Activated CD4-positive, CD25-positive, alpha-beta regulatory T cell treated with anti-CD3 and anti-CD28 coated beads, Interleukin-2, amount 50 U/mL, for 24 hours (primary cell): ENCODE measurements at regions not wholly inside any gene's neighbourhood (a gene's known extent, or its start where the extent isn't known, plus 50 kb on each side); places are given as distances from the start of the nearest gene placed in this dataset.

Experiments
- ATAC-seq, 2 donors: fragments of 150-1000 bp; cut with Tn5 transposase; one replicate each; pipeline ENCODE4 v1.10.0; 2021; ENCODE audit warnings: mild to moderate bottlenecking in 1 of 2, moderate library complexity in 1 of 2

DNA sequence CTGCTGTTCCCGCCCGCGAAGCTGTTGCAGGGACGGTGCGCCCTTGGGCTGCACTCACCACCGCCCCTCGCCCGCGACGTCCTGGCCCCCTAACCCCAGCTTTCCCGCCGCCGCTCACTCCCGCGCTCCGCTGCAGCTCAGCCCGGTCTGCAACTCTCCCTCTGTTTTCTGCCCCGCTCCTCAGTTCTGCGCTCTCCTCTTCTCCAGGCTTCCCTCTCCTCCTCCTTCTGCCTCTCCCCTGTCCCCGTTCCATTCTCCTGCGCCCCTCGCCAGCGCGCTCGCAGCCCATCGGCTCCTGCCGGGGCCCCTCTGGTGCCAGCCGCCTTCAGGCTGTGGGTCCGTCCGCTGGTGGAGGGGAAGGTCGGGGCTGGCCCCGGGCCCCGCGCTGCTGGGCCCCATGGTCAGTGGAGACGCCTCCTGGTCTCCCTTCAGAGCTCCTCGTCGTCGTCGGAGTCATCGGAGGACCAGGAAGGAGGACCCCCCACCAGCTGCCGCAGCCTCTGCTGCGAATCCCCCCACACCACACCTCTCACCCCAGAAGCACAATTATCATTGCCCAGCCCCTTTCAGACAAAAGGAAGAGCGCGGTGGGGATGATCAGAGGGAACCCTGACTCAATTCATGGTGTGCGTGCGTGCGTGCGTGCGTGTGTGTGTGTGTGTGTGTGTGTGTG, 223.2 kb upstream of the FOXF1 start:
- ATAC-seq: no peak

DNA sequence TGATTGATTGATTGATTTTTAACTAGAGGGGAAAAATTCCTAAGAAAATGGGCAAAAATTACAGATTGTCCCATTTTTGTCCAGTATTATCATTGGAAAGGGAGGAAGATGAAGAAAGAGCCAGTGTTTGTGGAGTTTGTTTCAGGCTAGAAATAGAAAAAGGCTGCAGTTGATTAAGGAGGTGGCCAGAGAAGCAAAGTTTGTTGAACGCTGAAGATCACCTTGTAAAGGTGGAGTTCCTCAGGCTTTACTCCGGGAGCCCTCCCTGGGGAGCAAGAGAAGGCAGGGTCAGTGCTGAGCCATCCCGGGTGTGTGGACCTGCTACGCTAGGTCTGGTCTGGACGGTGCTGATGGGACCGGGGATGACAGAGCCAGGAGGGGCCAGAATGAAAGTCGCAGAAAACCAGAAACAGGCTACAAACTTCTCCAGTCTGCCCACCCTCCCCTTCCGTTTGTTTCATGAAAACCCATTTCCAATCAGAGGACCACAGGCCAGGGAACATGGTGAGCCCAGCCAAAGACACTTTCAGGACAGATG, 222.6 kb upstream of the FOXF1 start:
- no peak for ATAC-seq

DNA sequence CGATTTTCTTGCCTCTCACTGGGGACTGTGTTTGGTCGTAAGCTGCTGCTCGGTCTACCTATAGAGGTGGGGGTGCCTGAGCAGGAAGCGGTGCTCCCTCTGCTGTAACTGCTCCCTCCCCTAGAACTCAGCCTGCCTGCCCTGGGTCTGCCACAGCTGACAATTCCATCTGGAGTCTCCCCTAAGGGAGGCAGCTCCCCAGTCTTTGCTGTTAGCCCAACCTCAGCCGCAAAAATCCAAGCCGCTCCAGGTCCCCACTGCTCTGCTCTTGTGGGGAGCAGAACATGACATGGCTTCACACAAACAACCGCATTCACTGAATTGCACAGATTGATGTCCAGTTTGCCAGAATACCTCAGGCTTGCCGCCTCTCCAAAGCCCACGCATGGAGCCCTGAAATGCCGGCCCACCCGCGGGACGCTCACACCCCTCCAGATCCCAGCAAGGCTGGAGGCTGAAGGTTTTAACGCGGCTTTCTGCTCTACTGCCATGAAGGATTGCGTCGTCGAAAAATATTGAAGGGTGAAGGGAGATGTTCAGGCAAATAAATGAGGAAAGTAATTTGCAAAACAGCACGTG, 221.5 kb upstream of the FOXF1 start:
- no peak for ATAC-seq

DNA sequence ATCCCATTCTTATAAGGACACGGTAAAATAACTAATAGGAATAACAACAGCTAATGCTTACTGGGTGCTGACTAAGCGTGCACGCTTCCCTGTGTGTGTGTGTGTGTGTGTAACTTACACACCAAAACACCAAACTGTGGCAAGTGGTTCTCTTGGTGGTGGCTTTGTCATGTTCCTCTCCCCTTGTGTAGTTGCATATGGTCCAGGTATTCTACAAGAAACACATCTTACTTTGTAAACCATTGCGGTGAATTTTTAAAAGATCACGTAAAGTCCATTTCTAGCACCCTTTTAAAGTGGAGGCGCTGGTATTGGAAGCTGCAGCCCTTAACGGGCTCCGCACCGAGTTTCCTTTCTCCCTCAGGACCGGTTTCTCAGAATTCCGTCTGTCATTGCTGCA, 221.0 kb upstream of the FOXF1 start:
- ATAC-seq: no peak

DNA sequence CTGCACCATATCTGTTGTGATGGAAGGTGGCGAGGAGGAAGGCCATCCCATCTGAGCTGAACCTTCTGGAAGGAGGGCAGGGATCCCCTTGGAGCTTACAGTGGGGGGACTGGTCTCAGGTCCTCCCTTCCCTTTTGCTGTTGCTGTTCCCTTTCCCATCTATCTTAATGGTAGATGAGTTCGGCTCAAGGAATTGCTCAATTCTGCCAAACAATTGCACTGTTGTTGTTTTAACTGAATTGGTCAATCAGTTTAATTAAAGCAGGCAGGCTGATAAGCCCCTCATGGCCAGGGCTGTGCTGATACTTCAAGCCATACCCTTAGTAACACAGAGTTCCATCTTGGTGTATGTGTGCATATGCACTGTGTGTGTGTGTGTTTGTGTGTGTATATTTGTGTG, 220.4 kb upstream of the FOXF1 start:
- ATAC-seq: no peak

DNA sequence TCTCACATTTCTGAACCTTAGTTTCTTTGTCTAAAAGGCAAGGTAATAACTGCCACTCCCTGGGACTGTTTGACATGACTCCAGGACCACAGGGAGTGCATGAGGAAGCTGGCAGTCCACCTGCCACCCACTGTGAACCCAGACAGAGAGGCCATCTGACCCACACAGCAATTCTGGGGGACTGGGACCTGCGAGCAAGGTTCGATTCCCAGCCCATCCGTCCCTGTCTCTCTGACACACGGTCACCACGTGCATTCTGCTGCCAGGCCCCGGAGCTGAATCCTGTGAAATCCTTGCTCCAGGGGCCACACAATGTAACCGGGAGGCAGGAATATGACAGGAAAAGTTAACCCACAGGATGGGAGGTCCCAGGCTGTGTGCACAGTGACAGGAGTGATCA, 218.8 kb upstream of the FOXF1 start:
- no peak for ATAC-seq

DNA sequence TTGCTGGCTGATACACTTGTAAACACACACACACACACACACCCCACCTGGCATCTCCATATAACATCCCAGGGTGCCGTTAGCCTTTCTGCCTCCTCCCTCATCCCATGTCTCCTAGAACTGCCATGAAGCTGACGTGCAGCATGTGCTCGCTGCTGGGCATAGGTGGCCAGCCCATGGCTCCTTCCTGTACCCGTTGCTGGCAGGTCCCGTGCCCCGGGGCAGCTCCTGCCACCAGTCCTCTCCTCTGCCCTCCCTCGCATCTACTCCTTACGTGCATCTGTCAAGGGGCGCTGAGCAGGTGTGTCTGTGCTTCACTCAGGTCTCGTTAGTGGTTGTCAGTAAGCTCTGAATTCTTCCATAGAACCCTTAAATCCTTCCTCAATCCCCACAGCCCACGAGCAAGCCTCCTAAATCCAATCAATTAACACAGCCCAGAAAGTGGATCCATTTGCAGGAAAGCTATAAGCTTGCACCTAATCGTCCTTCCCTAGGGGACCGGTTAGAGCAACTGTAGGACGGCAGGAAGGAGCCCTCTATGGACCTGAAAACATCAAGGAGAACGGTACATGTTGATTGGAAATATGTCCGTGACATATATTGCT, 218.1 kb upstream of the FOXF1 start:
- ATAC-seq: no peak

DNA sequence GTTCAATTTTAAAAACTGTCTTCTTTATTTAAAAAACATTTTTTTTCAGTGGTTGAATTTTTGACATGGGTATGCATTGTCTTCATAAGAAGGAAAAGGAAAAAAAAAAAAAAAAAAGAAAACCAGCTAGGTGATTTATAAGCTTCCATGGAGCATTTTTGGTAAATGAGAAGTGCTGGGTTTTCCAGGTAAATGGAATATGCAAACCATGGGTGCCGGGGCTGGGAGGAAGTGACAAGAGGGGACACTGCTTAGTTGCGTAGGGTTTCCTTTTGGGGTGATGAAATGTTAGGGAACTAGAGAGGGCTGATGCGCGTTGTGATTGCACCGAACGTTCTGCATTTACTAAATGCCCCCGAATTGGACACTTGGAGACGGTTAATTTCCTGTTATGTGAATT, 217.4 kb upstream of the FOXF1 start:
- no peak for ATAC-seq

DNA sequence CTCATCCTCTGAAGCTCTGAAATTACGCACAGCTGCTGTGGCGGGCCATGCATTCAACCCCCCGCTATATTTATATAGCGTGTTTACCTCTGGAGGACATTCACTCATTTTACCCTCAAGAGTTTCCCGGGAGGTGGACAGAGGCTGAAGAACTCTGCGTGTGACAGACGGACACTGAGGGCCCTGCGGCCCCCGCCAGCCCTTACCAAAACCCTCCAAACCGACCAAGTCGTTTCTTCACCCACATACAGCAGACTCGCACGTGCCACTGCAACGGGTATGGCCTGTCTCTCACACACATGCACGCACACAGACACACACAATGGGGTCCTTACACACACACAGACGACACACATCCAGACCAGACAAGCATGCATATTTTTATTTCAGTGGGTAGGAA, 216.4 kb upstream of the FOXF1 start:
- ATAC-seq: no peak

DNA sequence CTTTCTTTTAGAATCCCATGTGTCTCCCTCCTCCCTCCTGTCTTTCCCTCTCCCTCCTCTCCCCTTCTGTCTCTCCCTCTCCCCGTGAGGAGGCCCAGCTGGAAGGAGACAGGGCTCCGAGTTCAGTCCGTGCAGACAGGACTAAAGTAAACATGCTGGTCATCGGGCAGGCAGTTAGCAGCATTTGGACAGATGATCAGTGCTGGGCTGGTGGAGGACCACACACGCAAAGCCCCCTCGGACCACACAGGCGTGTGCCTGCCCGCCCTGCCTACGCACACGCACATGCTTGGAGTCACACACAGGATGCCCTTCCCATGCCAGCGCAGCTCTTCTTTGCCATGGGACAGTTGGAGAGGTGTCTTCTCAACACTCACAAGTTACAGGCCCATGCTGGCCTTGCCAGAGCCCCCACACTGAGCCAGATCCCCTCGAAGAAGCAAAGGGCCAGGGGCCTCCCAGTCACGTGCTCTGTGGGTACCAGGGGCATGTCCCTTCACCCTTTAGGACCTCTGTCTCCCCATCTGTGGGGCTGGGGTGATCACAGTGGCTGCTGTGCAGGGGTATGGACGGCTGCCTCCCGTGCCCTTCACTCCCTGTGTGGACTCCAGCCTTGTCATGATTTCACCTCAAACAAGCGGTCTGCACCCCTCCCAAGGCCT, 215.7 kb upstream of the FOXF1 start:
- no peak for ATAC-seq

DNA sequence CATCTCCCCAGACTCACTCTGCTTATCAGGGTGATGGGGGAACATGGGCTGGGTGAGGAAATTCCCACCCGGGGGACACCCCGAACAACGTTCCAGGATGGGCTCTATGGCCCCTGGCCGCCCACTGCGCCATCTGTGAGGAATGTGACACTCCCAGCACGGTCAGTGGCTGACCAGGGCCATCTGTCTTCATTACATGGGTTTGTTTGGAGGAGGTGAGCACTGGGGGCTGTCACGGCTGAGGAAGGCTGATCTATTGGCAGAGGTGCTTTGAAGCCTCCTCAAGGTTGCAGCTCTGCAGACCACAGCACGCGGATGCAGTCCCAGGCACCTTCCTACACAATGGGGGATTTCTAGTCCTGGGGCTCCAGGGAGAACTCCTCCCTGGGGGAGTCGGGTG, 214.1 kb upstream of the FOXF1 start:
- ATAC-seq: no peak

DNA sequence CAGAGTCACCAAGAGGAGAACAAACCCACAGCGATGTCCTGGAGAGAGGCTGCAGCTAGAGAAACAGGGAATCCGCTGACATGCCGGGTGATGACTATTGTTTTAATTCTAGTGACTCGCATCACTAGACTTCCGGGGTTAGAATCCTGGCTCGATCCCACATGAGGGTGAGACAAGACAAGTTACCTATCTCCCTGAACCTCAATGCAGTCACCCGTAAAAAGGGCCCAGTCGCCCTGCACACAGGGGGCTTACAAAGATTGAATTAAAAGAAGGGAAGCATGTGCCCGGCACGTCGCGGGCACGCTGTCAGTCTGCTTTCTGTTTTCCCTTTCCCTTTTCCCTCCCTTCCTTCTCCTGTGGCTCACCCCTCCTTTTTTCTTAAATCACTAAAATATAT, 212.9 kb upstream of the FOXF1 start:
- ATAC-seq: no peak

DNA sequence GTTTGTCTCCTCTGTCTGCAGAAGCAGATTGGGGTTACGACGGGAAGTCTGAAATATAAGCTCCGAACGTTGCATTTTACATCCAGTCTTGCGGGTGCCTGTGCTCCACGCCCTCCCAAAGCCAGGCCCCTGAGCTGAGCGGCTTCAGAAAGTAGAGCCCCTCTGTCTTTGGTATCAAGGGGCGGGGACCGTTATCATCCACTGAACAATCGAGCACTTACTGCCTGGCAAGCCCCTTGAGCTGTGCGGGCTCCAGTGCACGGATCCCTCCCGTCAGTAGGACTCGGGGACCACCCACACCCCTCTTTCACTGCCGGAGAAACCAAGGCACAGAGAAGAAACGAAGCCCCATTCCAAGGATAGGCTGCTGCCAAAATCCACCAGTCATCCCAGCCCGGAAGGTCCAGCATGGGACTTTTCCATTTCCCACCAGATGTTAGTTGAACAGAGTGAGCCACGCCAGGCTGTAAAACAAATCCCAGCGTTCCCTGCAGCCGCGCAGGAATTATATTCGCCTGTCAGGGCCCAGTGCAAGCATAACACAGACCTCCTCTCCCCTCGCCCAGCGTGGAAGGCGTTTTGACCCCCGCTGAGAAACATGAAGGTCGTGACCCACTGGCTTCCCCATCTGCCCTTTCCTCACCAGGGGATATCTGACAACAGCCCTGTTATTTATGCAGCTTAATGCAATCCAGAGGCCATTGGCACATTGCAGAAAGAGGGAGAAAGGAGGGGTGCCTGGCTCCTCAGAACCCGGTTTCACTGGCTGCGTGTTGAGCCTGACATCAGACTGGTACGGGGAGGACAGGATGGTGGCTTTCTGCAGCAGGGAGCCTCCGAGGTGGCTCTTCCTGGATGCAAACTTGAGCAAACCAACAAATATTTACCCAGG, 212.2 kb upstream of the FOXF1 start:
- ATAC-seq: no peak

DNA sequence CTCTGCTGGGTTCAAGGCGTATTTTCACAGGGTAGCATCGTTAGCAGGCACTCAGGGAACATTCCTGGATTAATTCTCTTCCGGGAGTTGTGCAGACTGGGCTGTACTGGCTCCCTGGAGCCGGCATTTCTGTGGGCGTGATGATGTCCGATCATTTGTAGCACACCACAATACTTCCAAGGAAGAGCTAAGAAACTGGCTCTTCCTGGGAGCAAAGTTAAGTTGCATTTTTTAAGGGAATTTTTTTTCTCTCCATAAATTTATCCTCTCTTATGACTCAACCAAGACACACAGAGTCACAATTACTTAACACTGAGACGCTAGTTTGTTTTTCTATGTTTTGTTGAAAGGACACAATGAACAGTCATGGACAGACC, 211.6 kb upstream of the FOXF1 start:
- no peak for ATAC-seq

DNA sequence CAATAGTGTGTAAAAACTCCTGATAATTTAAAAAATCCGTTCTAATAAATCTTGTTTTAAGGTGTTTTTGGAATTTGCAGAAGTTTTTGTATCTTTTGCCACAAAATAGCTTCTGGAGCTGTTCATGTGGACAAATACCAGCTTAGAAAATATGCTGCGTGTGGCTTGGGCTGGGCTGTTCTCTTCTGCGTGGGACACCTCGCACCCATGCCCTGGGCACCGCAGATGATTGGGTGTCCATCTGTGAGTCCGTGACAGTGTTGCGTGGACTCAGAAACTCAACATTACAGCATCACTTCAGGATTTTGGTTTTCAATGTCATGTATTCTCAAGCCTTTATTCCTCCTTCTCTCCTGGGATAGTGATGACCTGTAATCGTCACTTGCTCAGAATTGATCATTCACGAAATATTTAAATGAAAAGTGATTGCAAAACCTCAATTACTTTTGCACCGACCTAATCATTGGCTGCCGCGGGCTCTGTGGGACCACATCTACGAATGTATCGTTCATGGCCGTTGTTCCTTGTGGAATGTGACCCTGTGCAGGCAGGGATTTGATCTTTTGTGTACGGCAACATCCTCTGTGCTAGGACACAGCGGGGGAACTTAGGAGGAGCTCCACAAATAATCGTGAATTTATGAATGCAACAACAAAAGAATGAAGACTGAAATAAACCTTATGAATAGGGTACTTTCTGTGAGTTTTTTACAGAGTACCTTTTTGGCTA, 210.3 kb upstream of the FOXF1 start:
- no peak for ATAC-seq

DNA sequence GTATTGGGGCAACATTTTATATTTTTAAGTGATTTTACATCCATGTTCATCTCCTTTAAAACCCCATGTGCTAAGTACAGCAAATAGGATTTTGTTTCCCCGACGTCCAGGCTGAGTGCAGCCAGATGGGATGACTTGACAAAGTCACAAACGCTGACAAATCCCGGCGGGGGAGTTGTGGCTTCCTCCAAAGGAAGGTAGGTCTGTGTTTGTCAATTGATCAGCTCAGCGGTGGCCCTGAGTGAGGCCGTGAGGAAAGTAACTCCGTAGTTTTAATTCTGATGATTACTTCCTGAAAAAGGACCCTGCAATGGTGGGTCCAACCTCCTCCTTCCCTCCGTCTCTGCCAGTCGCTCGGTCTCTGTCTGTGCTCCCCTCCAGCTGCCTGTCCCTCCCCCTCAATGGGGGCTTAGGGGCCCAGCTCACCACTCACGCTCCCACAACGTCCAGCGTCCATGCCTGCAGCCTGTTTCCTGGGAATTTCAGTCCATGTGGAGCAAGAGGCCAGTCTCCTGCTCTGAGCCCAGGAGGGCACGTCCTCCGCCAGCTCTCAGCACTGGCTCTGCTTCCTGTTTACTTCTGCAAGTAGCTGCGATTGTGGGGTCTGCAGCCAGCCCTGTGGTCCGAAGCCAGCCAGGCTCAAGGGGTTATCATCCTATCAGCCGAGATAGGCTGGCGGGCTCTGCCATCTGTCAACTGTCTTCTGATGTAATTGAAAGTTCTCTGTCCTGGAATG, 209.4 kb upstream of the FOXF1 start:
- ATAC-seq: no peak

DNA sequence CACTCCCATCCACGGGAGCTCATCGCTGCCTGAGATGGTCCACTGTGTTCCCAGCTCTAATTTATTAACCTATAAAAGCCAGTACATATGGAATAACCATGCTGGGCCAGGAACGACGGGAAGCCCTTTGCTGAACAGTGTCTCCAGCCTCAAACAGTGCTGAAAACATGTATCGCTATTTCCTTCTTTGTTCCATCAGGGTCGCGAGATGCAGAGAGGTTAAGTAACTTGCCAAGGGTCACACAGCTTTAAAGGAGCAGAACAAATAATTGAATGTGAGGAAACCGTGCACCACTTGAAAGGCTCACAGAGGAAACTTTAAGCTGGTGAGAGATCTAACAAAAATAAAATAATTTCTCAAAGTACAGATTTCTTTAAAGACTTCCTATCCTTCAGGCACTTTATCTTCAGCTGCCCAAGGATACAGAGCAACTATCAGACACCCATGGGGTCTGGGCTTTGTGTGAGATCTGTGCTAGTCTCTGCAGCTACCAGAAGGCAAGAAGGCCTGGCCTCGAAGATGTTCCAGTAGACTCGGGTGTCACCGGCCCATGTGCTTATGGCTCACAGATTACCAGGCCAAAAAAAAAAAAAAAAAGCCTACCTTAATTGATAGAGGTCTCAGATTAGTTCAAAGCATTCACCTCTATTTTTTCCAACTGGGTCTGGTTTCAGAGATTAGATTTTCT, 207.8 kb upstream of the FOXF1 start:
- no peak for ATAC-seq

DNA sequence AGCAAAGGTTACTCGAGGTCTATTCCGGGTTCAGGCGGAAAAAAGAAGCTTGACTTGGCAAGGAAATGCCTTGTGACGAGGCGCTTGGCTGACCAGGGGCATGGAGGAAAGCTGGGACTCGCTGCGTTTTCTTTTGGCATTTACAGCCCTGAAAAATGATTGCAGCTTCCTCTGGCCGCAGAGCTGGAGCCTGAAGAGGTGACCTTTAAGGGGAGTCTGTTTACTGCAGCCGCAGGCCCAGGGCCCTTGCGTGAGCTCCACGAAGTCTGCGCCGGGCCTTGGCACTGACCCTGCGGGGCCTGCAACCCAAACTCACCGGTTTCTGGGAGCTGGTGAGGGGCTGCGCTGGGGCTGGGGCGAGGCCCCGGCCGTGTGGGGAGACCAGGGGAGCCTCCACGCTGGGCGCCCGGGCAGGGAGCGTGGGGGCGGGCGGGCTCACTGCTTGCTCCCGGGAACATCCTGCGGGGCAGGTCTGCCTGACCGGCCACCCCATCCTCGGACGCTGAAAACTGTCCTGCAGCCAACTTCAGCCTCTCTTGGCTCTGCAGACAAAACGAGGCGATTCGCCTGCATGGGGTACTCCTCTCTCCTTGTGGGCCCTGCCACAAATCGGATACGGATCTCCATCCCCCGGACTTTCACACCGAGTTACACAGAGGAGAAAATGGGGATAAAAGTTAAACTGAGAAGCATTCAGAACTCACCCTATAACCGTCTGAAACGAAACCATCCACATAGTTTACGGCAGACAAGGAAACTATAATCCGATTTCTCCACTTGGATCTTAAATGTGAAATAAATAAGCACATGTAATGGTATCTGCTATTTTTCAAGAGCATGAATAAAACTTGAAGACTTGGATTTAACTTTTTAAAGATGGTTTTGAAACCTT, 206.3 kb upstream of the FOXF1 start:
- ATAC-seq: no peak

DNA sequence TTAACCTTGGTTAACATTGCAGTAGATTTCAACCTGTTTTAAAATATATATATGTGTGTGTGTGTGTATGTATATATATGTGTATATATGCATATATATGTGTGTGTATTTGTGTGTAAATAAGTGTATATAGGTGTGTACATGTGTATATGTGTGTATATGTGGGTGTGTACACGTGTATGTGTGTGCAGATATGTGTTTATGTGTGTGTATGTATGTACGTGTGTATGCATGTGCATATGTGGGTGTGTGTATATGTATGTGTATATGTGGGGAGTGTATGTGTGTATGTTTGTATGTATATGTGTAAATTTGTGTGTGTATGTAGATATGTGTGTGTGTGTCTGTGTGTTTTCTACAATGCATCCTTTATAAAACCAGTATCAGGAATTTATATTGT, 205.5 kb upstream of the FOXF1 start:
- ATAC-seq: no peak

DNA sequence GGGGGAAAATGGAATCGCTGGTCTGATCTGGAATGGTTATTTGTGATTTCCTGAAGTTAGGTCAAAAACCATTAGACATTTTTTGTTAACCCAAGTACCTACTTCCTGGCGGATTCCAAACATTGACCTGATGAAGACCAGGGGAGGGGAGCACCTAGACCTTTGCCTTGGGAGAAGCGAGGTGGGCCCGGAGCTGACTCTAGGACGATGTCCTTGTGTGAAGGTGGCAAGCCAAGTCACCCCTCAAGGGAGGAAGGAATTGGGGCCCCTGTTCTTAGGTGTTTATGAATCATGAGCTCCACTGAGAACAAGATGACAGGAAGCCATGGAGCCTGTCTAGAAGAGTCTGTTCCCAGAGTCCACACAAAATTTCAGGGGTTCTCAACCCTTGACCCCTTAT, 204.9 kb upstream of the FOXF1 start:
- no peak for ATAC-seq
